ENCODE measurements at regions not wholly inside any gene's neighbourhood (a gene's known extent, or its start where the extent isn't known, plus 50 kb on each side); places are given as distances from the start of the nearest gene placed in this dataset.
"Not testable (repeated sequence)": the region's sequence is repeated elsewhere in the genome, so short reads cannot be mapped to it uniquely, and the experiment has no call there.

DNA sequence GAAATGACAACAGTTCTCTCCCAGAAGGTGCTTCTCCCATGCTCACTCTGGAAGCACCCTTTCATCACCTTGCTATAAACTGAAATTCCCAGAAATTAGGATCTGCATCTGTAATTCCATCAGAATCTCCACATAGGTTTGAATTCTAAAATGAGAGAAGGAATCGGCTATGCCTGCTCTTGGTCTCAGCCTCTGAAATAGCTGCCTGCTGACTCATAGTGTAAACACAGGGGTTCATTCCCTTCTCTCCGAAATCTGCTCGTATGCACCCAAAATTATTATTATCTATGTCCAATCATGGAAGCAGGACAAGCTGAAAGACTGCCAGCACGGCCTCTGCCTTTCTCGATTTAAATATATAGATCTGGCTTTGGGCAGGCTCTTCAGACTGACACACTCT, 74.6 kb upstream of the TAB2 start:
- ATAC-seq (no peak), DNase-seq (no peak)
- no peak overlapping the region for H3K4me3 ChIP-seq
- TF ChIP-seq, protein P1, sequence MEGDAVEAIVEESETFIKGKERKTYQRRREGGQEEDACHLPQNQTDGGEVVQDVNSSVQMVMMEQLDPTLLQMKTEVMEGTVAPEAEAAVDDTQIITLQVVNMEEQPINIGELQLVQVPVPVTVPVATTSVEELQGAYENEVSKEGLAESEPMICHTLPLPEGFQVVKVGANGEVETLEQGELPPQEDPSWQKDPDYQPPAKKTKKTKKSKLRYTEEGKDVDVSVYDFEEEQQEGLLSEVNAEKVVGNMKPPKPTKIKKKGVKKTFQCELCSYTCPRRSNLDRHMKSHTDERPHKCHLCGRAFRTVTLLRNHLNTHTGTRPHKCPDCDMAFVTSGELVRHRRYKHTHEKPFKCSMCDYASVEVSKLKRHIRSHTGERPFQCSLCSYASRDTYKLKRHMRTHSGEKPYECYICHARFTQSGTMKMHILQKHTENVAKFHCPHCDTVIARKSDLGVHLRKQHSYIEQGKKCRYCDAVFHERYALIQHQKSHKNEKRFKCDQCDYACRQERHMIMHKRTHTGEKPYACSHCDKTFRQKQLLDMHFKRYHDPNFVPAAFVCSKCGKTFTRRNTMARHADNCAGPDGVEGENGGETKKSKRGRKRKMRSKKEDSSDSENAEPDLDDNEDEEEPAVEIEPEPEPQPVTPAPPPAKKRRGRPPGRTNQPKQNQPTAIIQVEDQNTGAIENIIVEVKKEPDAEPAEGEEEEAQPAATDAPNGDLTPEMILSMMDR (IDR thresholded peaks at IDR 0.05): no peak
- H3K9me3 ChIP-seq: peaks cover 0 to 27% (median 0%) of the 10 kb centered on the region in 11 donors
- intact Hi-C loops (cut with DNase I): no loop called here
- H3K36me3 ChIP-seq: no peaks in the 10 kb centered on the region
- H3K4me1 ChIP-seq: peaks cover 0 to 12% (median 0%) of the 10 kb centered on the region in 9 donors
- H3K27me3 ChIP-seq: peaks cover 0 to 3% (median 0%) of the 10 kb centered on the region in 7 donors
- no peak overlapping the region for H3K27ac ChIP-seq
- 81 to 90% methylated on average over 5 of the region's 5 CpGs for WGBS, 2 donors

DNA sequence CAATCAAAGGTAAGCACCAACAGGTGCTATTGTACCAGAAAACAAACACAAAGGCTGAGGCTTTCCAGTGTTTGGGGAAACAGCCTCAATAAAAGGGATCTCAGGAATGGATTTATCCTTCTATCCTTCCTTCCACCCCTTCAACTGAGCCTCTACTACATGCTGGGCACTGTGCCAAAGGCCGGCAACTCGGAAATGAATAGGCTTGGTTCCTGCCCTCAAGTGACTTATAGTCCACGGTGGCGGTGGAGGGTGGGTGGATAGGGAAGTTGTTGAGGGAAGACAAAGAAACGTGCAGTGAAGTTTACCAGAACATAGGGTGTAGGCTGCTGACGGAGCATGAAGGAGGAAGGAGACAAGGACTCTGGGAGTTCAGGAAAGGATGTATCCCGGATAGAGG, 73.4 kb upstream of the TAB2 start:
- Histone ChIP-seq H3K27ac (no peak overlapping the region), H3K9me3 (peaks cover 0 to 26% (median 0%) of the 10 kb centered on the region in 11 donors), H3K4me1 (peaks cover 0 to 12% (median 0%) of the 10 kb centered on the region in 9 donors), H3K36me3 (no peaks in the 10 kb centered on the region), H3K27me3 (peaks cover 0 to 3% (median 0%) of the 10 kb centered on the region in 7 donors), H3K4me3 (no peak overlapping the region)
- intact Hi-C loops (cut with DNase I): no loop called here
- ATAC-seq (no peak), DNase-seq (no peak)
- TF ChIP-seq, protein P1 (IDR thresholded peaks at IDR 0.05): no peak
- 69 to 78% methylated on average over 7 of the region's 7 CpGs for WGBS, 2 donors

DNA sequence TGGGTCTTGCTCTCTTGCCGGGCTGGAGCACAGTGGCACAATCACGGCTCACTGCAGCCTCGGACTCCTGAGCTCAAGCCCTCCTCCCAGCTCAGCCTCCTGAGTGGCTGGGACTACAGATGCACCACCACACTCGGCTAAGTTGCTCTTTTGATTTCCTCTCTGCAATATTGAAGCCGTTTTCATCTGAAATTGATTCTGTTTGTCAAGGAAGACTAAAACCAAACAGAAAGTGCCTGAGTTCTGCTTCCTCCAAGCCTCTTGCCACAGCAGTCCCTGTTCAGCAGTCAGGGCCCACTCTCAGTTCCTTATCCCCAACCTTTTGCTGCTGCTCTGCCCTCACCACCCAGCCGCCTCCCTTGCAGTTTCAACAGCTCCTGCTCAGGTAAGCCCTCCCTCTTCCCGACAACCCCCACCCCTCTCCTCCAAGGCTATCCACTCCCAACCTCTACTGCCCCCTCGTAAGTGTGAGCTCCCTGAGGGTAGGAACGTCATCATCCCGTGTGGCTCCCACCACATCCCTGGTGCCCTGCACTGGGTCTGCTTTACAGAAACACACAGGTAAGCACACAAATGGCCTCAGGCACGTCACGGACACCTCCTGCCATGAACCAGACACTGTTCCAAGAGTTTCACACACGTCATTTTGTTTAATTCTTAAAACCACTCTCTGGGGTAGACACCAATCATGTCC, 70.7 kb upstream of the TAB2 start:
- DNase-seq (no peak), ATAC-seq (peak in 2 of 8 donors; percentile 49 to 53)
- H3K4me1 ChIP-seq: peaks cover 0 to 21% (median 0%) of the 10 kb centered on the region in 9 donors
- intact Hi-C loops (cut with DNase I): no loop called here
- H3K27me3 ChIP-seq: peaks cover 0 to 3% (median 0%) of the 10 kb centered on the region in 7 donors
- peak overlapping the region in 2 of 10 donors; percentile 7 to 82 for H3K27ac ChIP-seq
- no peaks in the 10 kb centered on the region for H3K36me3 ChIP-seq
- TF ChIP-seq, protein P1 (IDR thresholded peaks at IDR 0.05): no peak
- peak overlapping the region in 1 of 10 donors; percentile 16 for H3K4me3 ChIP-seq
- peaks cover 0 to 6% (median 0%) of the 10 kb centered on the region in 11 donors for H3K9me3 ChIP-seq
- 81 to 87% methylated on average over 13 of the region's 13 CpGs for WGBS, 2 donors

DNA sequence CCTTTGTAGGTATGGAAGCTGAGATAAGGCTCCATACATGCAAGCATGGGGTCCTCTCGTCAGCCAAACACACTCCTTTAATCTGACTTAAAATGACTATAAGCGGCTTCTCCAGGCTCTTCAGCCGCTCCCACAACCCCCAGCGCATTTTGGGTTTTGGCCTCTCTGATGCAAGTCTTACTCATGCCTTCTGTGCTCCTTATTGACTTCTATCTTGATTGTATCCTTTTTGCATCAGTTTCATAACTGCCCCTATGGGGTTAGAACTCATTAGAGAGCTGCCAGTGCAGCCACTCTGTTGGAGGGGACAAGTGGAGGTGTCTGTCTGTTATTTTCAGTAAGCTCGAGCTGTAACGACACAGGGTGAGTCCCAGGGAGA, 70.1 kb upstream of the TAB2 start:
- ATAC-seq: no peak
- Histone ChIP-seq H3K36me3 (no peaks in the 10 kb centered on the region), H3K27ac (no peak overlapping the region), H3K4me1 (peaks cover 0 to 21% (median 0%) of the 10 kb centered on the region in 9 donors), H3K4me3 (no peak overlapping the region), H3K9me3 (peaks cover 0 to 6% (median 0%) of the 10 kb centered on the region in 11 donors), H3K27me3 (peaks cover 0 to 3% (median 0%) of the 10 kb centered on the region in 7 donors)
- 92 to 95% methylated on average over 6 of the region's 6 CpGs for WGBS, 2 donors
- DNase-seq: no peak
- intact Hi-C loops (cut with DNase I): no loop called here
- TF ChIP-seq, protein P1 (IDR thresholded peaks at IDR 0.05): no peak

DNA sequence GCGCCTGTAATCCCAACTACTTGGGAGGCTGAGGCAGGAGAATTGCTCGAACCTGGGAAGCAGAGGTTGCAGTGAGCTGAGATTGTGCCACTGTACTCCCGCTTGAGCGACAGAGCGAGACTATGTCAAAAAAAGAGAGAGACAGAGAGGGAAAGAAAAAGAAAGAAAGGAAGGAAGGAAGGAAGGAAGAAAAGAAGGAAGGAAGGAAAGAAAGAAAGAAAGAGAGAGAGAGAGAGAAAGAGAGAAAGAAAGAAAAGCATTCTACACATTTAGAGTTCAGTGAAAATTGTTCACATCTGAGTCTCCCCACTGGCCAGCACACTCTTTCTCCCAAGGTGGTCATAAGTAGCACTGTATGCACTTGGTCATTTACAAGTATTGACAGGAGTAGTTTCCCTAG, 69.2 kb upstream of the TAB2 start:
- H3K9me3 ChIP-seq; H3K4me3 ChIP-seq; H3K27ac ChIP-seq; DNase-seq; intact Hi-C loops (cut with DNase I); H3K27me3 ChIP-seq; H3K36me3 ChIP-seq; ATAC-seq: not testable (repeated sequence)
- H3K4me1 ChIP-seq: peaks cover 0 to 21% (median 0%) of the 10 kb centered on the region in 9 donors
- WGBS, 2 donors: 97 to 99% methylated on average over 5 of the region's 5 CpGs

Measured in heart right ventricle (tissue), 16 donors.